OCI-LY1 (cell line): ENCODE measurements at regions not wholly inside any gene's neighbourhood (a gene's known extent, or its start where the extent isn't known, plus 50 kb on each side); places are given as distances from the start of the nearest gene placed in this dataset.

Experiments
- H2AFZ ChIP-seq: fragments of 200-600 bp; sonication (generic), shearing (Covaris generic); 2 replicates; pipeline ENCODE4 v1.6.0; 2014; ENCODE audit warnings: antibody characterized with exemption, mild to moderate bottlenecking, low read length
- H3F3A ChIP-seq: fragments of 200-600 bp; sonication (generic), shearing (Covaris generic); 2 replicates; pipeline ENCODE4 v1.6.0; 2014; ENCODE audit warnings: mild to moderate bottlenecking, antibody characterized with exemption, low read length, moderate library complexity; ENCODE audit not compliant: insufficient read depth
- H3K27ac ChIP-seq: fragments of 200-600 bp; sonication (generic); 2 replicates; pipeline ENCODE4 v1.5.1; 2014; ENCODE audit warnings: low read length, mixed run types, mild to moderate bottlenecking, low read depth; ENCODE audit not compliant: poor library complexity, severe bottlenecking
- H3K27me3 ChIP-seq: fragments of 200-600 bp; sonication (generic); 2 replicates; pipeline ENCODE4 v1.6.0; 2014; ENCODE audit warnings: antibody characterized with exemption, mild to moderate bottlenecking, low read length, moderate library complexity; ENCODE audit not compliant: insufficient read depth
- H3K36me3 ChIP-seq: fragments of 200-600 bp; sonication (generic); 2 replicates; pipeline ENCODE4 v1.6.1; 2014; ENCODE audit warnings: mild to moderate bottlenecking, antibody characterized with exemption, low read length, moderate library complexity, mixed read lengths; ENCODE audit not compliant: insufficient read depth
- H3K4me1 ChIP-seq: fragments of 200-600 bp; sonication (generic); 2 replicates; pipeline ENCODE4 v1.5.1; 2014; ENCODE audit warnings: mild to moderate bottlenecking, low read length, moderate library complexity; ENCODE audit not compliant: insufficient read depth, severe bottlenecking
- H3K4me2 ChIP-seq: fragments of 200-600 bp; sonication (generic), shearing (Covaris generic); 2 replicates; pipeline ENCODE4 v1.6.1; 2014; ENCODE audit warnings: low read length
- H3K4me3 ChIP-seq: fragments of 200-600 bp; sonication (generic); 2 replicates; pipeline ENCODE4 v1.5.1; 2014; ENCODE audit warnings: low read length, low read depth, mild to moderate bottlenecking, mixed read lengths; ENCODE audit not compliant: poor library complexity, severe bottlenecking
- H3K79me2 ChIP-seq: fragments of 200-600 bp; shearing (Covaris generic); 2 replicates; pipeline ENCODE4 v1.6.1; 2016; ENCODE audit warnings: mixed run types, low read length, mixed read lengths; ENCODE audit not compliant: insufficient read depth
- H3K9ac ChIP-seq: fragments of 200-600 bp; sonication (generic), shearing (Covaris generic); 2 replicates; pipeline ENCODE4 v1.6.1; 2014; ENCODE audit warnings: mild to moderate bottlenecking, low read length, mixed read lengths
- H3K9me2 ChIP-seq: fragments of 200-600 bp; sonication (generic), shearing (Covaris generic); 2 replicates; pipeline ENCODE4 v1.6.1; 2014; ENCODE audit warnings: low read depth, mild to moderate bottlenecking, low read length, mixed read lengths
- H3K9me3 ChIP-seq: fragments of 200-600 bp; shearing (Covaris generic); 2 replicates; pipeline ENCODE4 v1.6.1; 2014; ENCODE audit warnings: low read length, mixed read lengths
- H4K20me1 ChIP-seq: fragments of 200-600 bp; sonication (generic), shearing (Covaris generic); 2 replicates; pipeline ENCODE4 v1.6.0; 2016; ENCODE audit warnings: mild to moderate bottlenecking, low read length; ENCODE audit not compliant: insufficient read depth
- EZH2 ChIP-seq: fragments of 200-600 bp; sonication (generic), shearing (Covaris generic); IDR thresholded peaks from 2 replicates; pipeline ENCODE4 v1.8.0; 2017; ENCODE audit warnings: borderline replicate concordance, mixed run types, mild to moderate bottlenecking, antibody characterized with exemption, low read length, moderate library complexity, mixed read lengths
- TF ChIP-seq, protein P1 (sequence below): fragments of 200-600 bp; sonication (generic), shearing (Covaris generic); IDR thresholded peaks from 2 replicates; pipeline ENCODE4 v1.5.1; 2017; ENCODE audit warnings: mild to moderate bottlenecking, antibody characterized with exemption, low read length, moderate library complexity, mixed read lengths

DNA sequence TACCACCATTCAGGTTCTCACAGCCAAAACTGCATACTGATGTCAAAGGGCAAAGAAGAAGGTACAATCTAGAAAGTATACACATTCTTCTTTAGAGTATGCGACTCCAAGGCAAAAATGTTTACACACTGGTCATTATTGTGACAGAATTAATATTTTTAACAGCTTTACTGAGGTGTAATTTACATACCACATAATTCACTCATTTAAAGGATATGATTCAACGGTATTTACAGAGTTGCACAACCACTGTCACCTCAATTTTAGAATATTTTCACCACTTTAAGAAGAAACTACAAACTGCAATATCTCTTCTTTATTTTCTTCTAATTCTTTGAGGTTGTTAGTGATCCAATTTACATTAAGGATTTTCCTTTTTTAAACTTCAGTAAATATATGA is 325.4 kb upstream of the SMIM31 start:
- H4K20me1 ChIP-seq: no peaks in the 10 kb centered on the region
- TF ChIP-seq, protein P1, sequence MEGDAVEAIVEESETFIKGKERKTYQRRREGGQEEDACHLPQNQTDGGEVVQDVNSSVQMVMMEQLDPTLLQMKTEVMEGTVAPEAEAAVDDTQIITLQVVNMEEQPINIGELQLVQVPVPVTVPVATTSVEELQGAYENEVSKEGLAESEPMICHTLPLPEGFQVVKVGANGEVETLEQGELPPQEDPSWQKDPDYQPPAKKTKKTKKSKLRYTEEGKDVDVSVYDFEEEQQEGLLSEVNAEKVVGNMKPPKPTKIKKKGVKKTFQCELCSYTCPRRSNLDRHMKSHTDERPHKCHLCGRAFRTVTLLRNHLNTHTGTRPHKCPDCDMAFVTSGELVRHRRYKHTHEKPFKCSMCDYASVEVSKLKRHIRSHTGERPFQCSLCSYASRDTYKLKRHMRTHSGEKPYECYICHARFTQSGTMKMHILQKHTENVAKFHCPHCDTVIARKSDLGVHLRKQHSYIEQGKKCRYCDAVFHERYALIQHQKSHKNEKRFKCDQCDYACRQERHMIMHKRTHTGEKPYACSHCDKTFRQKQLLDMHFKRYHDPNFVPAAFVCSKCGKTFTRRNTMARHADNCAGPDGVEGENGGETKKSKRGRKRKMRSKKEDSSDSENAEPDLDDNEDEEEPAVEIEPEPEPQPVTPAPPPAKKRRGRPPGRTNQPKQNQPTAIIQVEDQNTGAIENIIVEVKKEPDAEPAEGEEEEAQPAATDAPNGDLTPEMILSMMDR: no peak
- TF ChIP-seq EZH2: no peak

DNA sequence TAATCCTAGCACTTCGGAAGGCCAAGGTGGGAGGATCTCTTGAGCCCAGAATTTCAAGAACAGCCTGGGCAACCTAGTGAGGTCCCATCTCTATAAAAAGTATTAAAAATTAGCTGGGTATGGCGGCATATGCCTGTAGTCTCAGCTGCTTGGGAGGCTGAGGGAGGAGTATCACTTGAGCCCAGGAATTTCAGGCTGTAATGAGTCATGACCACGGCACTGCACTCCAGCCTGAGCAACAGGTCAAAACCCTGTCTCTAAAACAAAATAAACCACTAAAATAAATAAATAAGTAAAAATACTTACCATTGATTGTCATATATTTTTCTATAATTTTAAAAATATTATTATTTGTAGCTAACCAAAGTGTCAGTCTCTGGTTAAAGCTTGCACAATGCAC is 315.6 kb upstream of the SMIM31 start:
- Histone ChIP-seq H3K9me3 (no peaks in the 10 kb centered on the region), H3K9me2 (no peaks in the 10 kb centered on the region), H3K4me1 (no peaks in the 10 kb centered on the region), H3F3A (no peaks in the 10 kb centered on the region), H3K4me3 (no peak overlapping the region), H4K20me1 (no peaks in the 10 kb centered on the region), H3K27me3 (no peaks in the 10 kb centered on the region), H3K36me3 (no peaks in the 10 kb centered on the region), H3K27ac (no peak overlapping the region), H3K79me2 (no peaks in the 10 kb centered on the region), H3K4me2 (no peak overlapping the region), H2AFZ (no peak overlapping the region), H3K9ac (no peak overlapping the region)
- TF ChIP-seq, protein P1: no peak
- TF ChIP-seq EZH2: no peak

More for the DNA sequence above, 325.4 kb upstream of the SMIM31 start:
- no peak overlapping the region for H3K9ac ChIP-seq
- H3K36me3 ChIP-seq: no peaks in the 10 kb centered on the region
- H3K4me2 ChIP-seq: no peak overlapping the region
- no peak overlapping the region for H2AFZ ChIP-seq
- no peaks in the 10 kb centered on the region for H3K79me2 ChIP-seq
- no peaks in the 10 kb centered on the region for H3K27me3 ChIP-seq
- H3F3A ChIP-seq: no peaks in the 10 kb centered on the region
- H3K9me3 ChIP-seq: no peaks in the 10 kb centered on the region
- no peaks in the 10 kb centered on the region for H3K9me2 ChIP-seq
- H3K27ac ChIP-seq: no peak overlapping the region
- no peak overlapping the region for H3K4me3 ChIP-seq
- no peaks in the 10 kb centered on the region for H3K4me1 ChIP-seq

DNA sequence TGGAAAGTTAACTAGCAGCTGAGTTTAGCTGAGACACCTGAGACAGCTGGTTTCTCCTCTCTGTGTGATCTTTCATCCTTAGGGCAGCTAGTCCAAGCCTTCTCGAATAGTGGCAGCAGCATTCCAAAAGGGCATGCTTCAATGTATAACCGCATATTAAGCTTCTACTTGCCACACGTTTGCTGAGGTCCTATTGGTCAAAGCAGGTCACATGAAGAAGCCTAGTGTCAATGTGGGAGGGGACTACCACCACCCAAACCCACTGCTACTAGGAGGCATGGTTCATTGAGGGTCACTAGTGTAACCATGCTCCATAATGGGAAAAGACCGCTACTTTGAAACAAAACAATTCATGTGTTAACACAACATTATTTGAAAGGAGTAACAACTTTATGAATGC is 314.9 kb upstream of the SMIM31 start:
- no peak overlapping the region for H3K27ac ChIP-seq
- no peaks in the 10 kb centered on the region for H4K20me1 ChIP-seq
- no peak overlapping the region for H3K4me3 ChIP-seq
- no peak overlapping the region for H3K9ac ChIP-seq
- no peaks in the 10 kb centered on the region for H3K27me3 ChIP-seq
- no peaks in the 10 kb centered on the region for H3K4me1 ChIP-seq
- no peak overlapping the region for H3K4me2 ChIP-seq
- H3F3A ChIP-seq: no peaks in the 10 kb centered on the region
- no peaks in the 10 kb centered on the region for H3K79me2 ChIP-seq
- no peaks in the 10 kb centered on the region for H3K9me3 ChIP-seq
- H3K36me3 ChIP-seq: no peaks in the 10 kb centered on the region
- no peaks in the 10 kb centered on the region for H3K9me2 ChIP-seq
- no peak overlapping the region for H2AFZ ChIP-seq
- no peak for TF ChIP-seq EZH2
- TF ChIP-seq, protein P1: no peak
